GM23338 (cell line): ENCODE measurements at regions not wholly inside any gene's neighbourhood (a gene's known extent, or its start where the extent isn't known, plus 50 kb on each side); places are given as distances from the start of the nearest gene placed in this dataset.

Source experiments
- ATAC-seq: fragments of 200-7000 bp; cut with Tn5 transposase; 3 replicates; pipeline ENCODE4 v1.9.1; 2020
- DNase-seq: peaks from one replicate; pipeline ENCODE4 v3.0.0-alpha.2; 2015; ENCODE audit warnings: low spot score
- H2AFZ ChIP-seq: fragments of 200-600 bp; sonication (generic); 2 replicates; pipeline ENCODE4 v1.8.0; 2016; ENCODE audit warnings: antibody characterized with exemption, mild to moderate bottlenecking, moderate library complexity
- H3F3A ChIP-seq: fragments of 200-600 bp; sonication (generic); replicated peaks from 2 replicates; pipeline ENCODE4 v1.8.0; 2017; ENCODE audit warnings: antibody characterized with exemption, mixed run types, low read depth
- H3K27ac ChIP-seq: fragments of 200-600 bp; sonication (generic); 2 replicates; pipeline ENCODE4 v1.6.1; 2016; ENCODE audit warnings: low read depth
- H3K27me3 ChIP-seq: fragments of 200-600 bp; sonication (generic); 2 replicates; pipeline ENCODE4 v1.8.0; 2016; ENCODE audit warnings: mild to moderate bottlenecking, mixed run types, moderate library complexity; ENCODE audit not compliant: insufficient read depth
- H3K36me3 ChIP-seq: fragments of 200-600 bp; sonication (generic); 2 replicates; pipeline ENCODE4 v1.8.0; 2016; ENCODE audit warnings: mild to moderate bottlenecking; ENCODE audit not compliant: insufficient read depth
- H3K4me1 ChIP-seq: fragments of 200-600 bp; sonication (generic); 2 replicates; pipeline ENCODE4 v1.8.0; 2016; ENCODE audit warnings: mild to moderate bottlenecking, moderate library complexity; ENCODE audit not compliant: insufficient read depth
- H3K4me2 ChIP-seq: fragments of 200-600 bp; sonication (generic); 2 replicates; pipeline ENCODE4 v1.7.1; 2017; ENCODE audit warnings: mixed run types
- H3K4me3 ChIP-seq: fragments of 200-600 bp; sonication (generic); 2 replicates; pipeline ENCODE4 v1.6.1; 2016; ENCODE audit warnings: mixed run types
- H3K79me2 ChIP-seq: fragments of 200-600 bp; sonication (generic); replicated peaks from 2 replicates; pipeline ENCODE4 v1.8.0; 2017; ENCODE audit warnings: mild to moderate bottlenecking; ENCODE audit not compliant: insufficient read depth
- H3K9me2 ChIP-seq: fragments of 200-600 bp; sonication (generic); 2 replicates; pipeline ENCODE4 v1.8.0; 2017; ENCODE audit not compliant: insufficient read depth
- H4K20me1 ChIP-seq: fragments of 200-600 bp; sonication (generic); replicated peaks from 2 replicates; pipeline ENCODE4 v1.8.0; 2017; ENCODE audit warnings: mild to moderate bottlenecking; ENCODE audit not compliant: insufficient read depth
- H3K27ac Mint-ChIP-seq: 2 replicates; pipeline ENCODE4 v1.8.0; 2020; ENCODE audit warnings: inconsistent platforms, mild to moderate bottlenecking, moderate library complexity, mixed read lengths
- H3K27me3 Mint-ChIP-seq: 3 replicates; pipeline ENCODE4 v1.8.0; 2022; ENCODE audit warnings: low read depth, mild to moderate bottlenecking, moderate library complexity, mixed read lengths, inconsistent platforms; ENCODE audit not compliant: insufficient read depth, poor library complexity
- H3K36me3 Mint-ChIP-seq: 3 replicates; pipeline ENCODE4 v1.8.0; 2021; ENCODE audit warnings: low read depth, mild to moderate bottlenecking, inconsistent platforms, moderate library complexity, mixed read lengths
- H3K4me1 Mint-ChIP-seq: 3 replicates; pipeline ENCODE4 v1.8.0; 2020; ENCODE audit warnings: mild to moderate bottlenecking, inconsistent platforms, mixed read lengths
- H3K4me3 Mint-ChIP-seq: 3 replicates; pipeline ENCODE4 v1.8.0; 2021; ENCODE audit warnings: moderate library complexity, mild to moderate bottlenecking, inconsistent platforms, mixed read lengths
- H3K9me3 Mint-ChIP-seq: 3 replicates; pipeline ENCODE4 v1.8.0; 2020; ENCODE audit warnings: moderate library complexity, mild to moderate bottlenecking, inconsistent platforms, mixed read lengths
- CREB1 ChIP-seq: fragments of 250-450 bp; sonication (Bioruptor Pico); IDR thresholded peaks from 2 replicates; pipeline ENCODE4 v1.5.0; 2020; ENCODE audit warnings: low read depth, mild to moderate bottlenecking, moderate library complexity
- CTCF ChIP-seq, 2 experiments: fragments of 200-600 bp in 1 of 2; sonication (generic) in 1 of 2; conservative IDR thresholded peaks; 2 replicates each; pipeline versions ENCODE4 v1.5.1 to v1.6.1; 2016 to 2017; ENCODE audit warnings: antibody characterized with exemption in 2 of 2, low read depth in 2 of 2, mild to moderate bottlenecking in 2 of 2, moderate library complexity in 1 of 2
- ETS1 ChIP-seq: IDR thresholded peaks from 2 replicates; pipeline ENCODE4 v1.6.1; 2016; ENCODE audit warnings: antibody characterized with exemption
- REST ChIP-seq: IDR thresholded peaks from one replicate; pipeline ENCODE4 v1.6.1; 2018; ENCODE audit warnings: antibody characterized with exemption; ENCODE audit not compliant: unreplicated experiment
- ZNF331 ChIP-seq: fragments of 250-450 bp; sonication (Bioruptor Pico); IDR thresholded peaks from 2 replicates; pipeline ENCODE4 v1.5.0; 2020; ENCODE audit warnings: low read depth, mild to moderate bottlenecking, moderate library complexity
- ZNF462 ChIP-seq: fragments of 250-450 bp; sonication (Bioruptor Pico); IDR thresholded peaks from 2 replicates; pipeline ENCODE4 v1.5.0; 2020; ENCODE audit warnings: mild to moderate bottlenecking, moderate library complexity

- TF ChIP-seq CTCF (conservative IDR thresholded peaks at IDR 0.05; ENCODE audit: low read depth in 2 of 2): no peak
- TF ChIP-seq ZNF331 (CRISPR knock-in tag): no peak
- TF ChIP-seq REST: no peak
- no peak for TF ChIP-seq ETS1
These were observed 69.4 kb upstream of the API5 start (continued) for GRCh38 chr11:43242401-43242800.

- no peaks in the 10 kb centered on the region for H3K79me2 ChIP-seq
- Mint-ChIP-seq H3K27me3 (no peaks in the 10 kb centered on the region), H3K4me3 (no peak overlapping the region), H3K4me1 (no peaks in the 10 kb centered on the region), H3K27ac (no peak overlapping the region), H3K9me3 (peaks cover 88% of the 10 kb centered on the region), H3K36me3 (peaks cover 4% of the 10 kb centered on the region; the same call in 1 of the 3 replicates)
- H3K27ac ChIP-seq: no peak overlapping the region
- no peaks in the 10 kb centered on the region for H3K4me1 ChIP-seq
- H3K4me3 ChIP-seq: no peak overlapping the region
- no peaks in the 10 kb centered on the region for H4K20me1 ChIP-seq
- ATAC-seq: no peak
- H3K4me2 ChIP-seq: no peak overlapping the region
- H3K27me3 ChIP-seq: no peaks in the 10 kb centered on the region
- DNase-seq: no peak
- no peak overlapping the region for H2AFZ ChIP-seq
- no peaks in the 10 kb centered on the region for H3F3A ChIP-seq
- H3K36me3 ChIP-seq: 0 out of 2 replicates have a peak, but pooled peaks cover 2% of the 10 kb centered on the region
- no peaks in the 10 kb centered on the region for H3K9me2 ChIP-seq
- TF ChIP-seq ZNF331 (CRISPR knock-in tag) (no peak), CREB1 (CRISPR knock-in tag) (no peak), REST (no peak), ETS1 (no peak), ZNF462 (CRISPR knock-in tag) (no peak)
These were observed 67.9 kb upstream of the API5 start for GRCh38 chr11:43243927-43244326.
